HG02678 (cell line): ENCODE measurements at regions not wholly inside any gene's neighbourhood (a gene's known extent, or its start where the extent isn't known, plus 50 kb on each side); places are given as distances from the start of the nearest gene placed in this dataset.

ENCODE experiments used
- ATAC-seq: cut with Tn5 transposase; IDR thresholded peaks from one replicate; pipeline ENCODE4 v1.9.1; 2021; ENCODE audit warnings: mild to moderate bottlenecking, moderate library complexity; ENCODE audit not compliant: unreplicated experiment

DNA sequence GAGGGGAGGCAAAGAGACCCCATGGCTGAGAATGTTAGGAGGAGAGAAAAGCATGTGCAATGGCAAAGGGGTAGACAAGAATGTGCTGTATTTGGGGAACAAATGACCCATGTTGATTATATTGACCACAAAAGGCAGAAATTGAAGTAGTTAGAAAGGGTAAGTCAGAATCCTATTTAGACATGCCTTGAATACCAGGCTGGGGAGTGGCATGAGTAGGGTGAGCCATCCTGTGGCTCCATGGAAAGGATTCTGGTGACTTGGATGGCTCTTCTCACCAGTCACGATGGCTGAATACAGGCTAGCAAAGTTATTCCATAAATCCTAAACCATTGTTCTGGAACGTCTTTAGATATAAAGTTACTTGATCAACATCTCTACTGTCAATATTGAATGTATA, 73.4 kb upstream of the MEF2C start:
- no peak for ATAC-seq

DNA sequence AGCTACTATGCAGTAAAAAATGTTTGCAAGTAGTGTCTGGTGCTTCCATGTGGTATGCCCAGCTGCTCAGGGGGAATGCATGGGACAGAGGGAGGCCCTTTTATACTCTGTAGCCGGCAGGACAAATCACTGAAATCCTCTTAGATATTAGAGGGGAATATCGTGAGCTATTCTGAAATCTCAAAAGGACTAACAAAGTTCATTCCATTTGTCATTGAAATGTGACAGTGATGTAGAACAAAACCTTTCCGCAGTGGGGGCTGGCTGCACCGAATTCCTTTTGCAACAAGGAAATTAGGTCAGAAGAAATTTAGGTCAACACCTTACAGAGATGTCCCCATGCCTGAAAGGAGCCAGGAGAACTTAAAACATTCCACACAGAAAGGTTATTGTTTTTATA, 72.4 kb upstream of the MEF2C start:
- ATAC-seq: no peak

DNA sequence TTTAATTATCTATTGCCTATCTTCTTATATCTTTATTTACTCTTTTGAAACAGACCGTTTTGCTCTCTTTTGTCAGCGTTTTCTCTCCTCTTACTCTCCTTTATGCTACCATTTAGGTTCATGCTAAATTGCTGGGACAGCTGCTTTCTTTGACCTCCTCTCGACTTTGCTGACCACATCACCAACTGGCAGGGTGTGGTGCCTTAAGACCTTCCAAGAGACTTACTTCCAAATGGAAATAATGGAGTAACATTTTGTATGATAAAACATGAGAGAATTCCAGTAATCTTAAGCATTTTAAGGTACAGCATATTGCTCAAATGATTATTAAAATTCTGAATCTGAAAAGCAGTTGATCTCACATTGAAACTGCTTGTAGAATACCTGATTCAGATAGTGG, 71.5 kb upstream of the MEF2C start:
- ATAC-seq: no peak

DNA sequence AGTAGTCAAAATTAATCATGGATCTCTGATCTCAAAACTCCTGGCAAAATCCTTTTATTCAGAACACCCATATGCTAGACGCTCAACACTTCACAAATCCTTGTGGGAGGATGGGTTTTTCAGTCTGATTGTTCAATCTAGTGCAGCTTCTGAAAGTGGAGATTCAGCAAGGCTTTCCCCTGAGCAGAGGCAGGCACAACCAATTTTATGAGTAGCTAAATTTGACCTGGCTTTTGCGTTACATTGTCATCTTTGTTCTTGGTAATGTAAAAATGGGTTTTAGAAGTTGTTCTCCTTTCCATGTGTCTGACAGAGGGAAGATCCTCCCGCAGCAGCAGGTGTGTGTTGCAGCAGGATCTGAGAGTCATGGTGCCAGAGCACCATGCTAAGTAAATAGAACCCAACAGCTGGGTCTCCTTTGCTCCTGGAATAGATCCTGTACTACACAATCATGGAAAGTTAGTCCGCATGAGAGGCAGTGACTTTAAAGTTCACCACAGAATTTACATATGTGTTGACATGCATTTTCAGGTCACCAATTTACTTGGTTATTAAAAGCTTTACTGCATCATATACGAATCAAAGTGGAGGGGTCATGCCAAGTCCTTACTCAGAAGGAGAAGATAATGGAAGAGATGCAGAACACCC, 70.1 kb upstream of the MEF2C start:
- ATAC-seq: no peak

DNA sequence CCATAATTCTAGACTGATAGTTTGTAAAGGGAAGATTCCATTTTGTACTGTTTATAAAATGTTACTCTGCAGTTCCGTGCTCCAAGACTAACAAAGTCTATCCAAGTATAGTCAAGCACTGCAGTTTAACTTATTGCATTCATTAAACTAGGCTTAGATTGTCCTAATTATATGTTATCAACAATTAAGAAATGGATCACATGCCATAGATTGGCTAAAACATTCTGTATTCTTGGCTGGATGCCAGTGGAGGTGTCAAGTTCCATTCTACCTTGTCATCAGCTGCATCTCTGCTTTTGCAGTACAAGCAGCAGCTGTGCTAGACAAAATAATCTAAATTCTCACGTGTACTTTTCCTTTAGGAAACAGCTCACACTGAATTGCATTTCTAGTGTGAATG, 69.4 kb upstream of the MEF2C start:
- no peak for ATAC-seq

DNA sequence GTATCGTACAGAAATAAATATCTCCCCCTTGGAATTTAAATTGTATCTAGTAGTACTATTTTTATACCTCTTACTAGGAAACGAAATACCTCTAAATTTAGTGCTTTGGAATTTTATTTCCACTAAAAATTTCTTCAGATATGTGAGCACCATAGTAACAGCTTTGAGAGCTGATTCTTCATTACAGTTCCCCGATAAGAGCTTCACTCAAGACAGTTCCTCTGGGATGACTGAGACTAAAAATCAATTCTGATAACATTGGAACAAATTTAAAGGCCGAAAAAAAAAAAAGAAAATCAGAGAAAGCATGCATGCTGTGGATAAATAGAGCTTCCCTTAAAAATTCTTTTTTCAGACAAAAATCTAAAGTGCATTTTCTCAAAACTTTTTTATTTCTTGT, 68.5 kb upstream of the MEF2C start:
- ATAC-seq: no peak

DNA sequence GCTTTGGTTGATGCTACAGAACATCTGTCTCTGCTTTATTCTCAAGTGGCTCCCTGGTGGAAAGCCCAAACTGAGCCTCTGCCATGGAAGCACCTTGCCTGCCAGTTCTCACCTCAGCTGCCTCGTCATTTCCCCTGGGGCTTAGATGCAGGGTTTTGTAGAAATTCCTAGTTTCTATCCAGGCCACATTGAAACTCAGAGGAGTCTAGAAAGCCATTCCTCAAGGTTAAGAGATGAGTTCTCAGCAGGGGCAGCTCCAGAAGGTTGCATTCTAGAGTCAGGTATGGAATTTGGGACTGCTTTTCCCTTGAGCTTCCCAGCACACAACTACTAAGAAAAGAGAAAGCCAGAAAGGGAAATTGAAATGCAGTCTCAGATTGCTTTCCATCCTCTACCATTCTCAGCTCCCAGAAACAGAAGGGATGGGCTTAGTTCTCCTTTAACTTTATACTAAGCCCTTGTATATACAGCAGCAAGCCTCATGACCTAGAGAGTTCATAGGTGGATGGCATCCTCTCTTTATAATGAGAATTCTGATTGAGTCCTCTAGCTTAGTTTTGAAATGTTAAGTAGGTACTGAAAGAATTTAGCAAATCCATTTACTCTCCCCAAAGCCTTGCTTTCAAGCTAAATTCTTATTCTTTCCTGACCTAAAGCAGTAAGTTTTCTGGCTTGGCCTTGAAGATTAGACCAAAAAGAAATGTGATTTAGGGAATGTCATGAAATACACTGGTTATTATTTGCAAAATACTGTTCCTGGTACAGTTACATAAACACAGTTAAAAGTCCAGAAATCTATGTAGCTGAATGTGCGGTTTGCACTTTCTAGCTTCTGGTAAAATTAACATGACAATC, 66.0 kb upstream of the MEF2C start:
- no peak for ATAC-seq

DNA sequence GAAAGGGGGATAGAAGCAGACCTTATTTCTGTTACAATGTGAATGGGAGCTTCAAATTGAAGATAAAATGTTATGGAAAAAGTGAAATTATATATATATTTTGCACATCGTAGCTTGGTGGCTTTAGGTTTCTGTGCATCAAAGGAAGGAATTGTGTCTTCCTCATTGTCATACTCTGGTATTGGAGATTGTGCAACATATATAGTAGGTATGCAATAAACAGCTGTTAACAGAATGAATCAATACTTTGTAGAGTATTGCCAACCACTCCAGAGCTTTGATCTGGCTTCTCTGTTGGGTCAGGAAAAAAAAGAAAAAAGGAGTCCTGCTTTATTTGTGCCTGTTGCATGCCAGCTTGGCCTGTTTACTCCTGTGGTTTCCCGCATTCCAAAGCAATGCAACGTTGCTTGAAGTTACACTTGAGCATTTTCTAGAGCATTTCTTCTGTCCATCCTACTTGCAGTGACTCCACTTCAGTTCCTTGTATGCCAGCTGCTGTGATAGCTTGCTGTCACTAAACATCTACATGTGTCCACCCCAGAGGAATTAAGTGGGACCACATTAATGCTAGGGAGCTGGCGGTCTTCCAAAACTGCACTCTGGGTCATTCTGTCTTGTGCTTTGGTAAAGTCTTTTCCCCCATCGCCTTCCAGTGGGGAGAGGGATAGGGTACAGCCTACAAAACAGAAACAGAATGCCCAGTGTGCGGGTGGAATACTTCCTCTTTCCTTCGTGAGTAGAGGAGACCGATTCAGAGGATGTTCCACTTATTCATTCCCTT, 62.0 kb upstream of the MEF2C start:
- ATAC-seq: no peak

DNA sequence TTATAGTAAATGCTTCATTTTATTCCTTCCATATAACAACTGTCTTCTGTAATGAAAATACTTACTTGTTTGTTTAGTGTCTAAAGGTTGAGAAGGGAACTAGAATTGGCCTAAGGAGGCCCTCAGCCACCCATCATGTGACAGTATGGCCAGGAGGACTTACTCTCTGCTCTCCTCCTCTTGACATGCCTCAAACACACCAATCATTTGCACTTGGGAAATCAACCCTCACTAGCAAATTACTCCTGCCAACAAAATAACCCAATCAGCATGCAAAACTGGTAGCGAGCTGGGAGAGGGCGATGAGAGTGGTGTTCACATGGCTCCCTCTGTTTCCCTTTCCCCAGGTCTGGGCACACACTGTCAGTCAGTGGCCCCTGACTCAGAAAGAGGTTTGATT, 58.6 kb upstream of the MEF2C start:
- ATAC-seq: no peak

DNA sequence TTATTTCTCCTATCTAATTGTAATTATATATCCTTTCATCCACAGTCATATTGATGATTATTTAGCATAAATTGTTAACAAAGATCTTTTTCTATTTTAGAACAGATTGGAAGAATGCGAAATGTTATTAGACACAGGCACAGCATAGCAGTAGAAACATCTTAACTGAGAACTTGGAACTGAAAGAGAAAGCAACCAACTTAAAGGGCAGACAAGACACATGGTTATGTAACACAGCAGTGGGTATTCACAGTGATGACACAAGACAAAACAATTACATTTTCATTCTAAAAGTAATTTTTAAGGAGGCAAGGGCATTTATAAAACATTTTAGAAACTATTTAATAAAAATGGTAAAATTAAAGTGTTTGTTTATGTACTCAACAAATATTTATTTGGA, 57.7 kb upstream of the MEF2C start:
- ATAC-seq: peak; percentile 93

DNA sequence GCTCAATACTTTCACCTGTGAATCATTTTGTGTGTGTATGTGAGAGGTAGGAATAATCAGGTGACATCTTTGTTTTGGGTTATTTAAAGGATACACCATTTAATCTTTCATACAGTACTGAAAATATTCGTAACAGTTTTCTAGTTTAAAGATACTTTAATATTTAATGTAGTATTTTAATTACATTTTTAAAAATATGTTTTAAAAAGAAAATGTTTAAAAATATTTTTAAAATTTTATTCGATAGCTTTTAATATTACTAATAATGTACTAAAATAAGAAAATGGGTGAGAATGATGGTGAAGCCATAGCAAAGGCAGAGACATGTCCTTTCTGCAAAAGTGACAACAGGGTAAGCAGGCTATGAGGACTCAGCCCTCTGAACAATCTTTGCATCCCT, 56.3 kb upstream of the MEF2C start:
- no peak for ATAC-seq

DNA sequence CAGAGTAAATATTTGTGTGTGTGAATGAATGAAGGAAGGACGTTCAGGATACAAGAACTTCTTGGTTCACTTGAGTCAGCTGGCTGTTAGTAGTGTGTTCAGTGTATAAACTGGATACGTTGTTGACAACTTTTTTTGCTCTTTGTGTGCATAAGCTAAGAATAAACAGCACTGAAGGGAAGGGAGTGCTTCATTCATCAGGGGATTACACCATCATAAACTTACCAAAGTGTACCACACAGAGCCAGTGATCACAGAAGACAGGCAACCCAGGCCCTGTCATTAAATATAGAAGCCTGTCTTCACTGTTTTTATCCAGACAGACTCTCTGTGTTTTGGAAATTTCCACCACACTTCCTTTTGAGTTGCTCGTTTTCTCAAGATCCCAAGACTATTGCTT, 55.5 kb upstream of the MEF2C start:
- ATAC-seq: no peak

DNA sequence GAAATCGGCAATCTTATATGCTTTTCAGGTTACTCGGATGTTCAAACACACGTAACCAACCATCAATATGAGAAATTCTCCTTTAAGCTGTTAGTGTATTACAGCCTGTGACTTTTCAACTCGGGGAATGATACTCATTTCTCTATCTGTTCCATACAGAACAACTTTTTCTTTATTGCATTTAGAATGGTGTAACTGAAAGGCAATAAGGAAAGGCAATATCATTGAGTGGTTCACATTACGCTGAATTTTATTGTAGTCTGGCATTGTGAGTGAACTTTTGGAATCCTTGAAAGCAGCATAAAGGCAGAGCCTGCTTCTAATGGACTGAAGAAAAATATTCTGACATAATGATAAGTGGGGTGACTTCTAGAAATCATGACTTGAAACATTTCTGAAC, 54.4 kb upstream of the MEF2C start:
- no peak for ATAC-seq

DNA sequence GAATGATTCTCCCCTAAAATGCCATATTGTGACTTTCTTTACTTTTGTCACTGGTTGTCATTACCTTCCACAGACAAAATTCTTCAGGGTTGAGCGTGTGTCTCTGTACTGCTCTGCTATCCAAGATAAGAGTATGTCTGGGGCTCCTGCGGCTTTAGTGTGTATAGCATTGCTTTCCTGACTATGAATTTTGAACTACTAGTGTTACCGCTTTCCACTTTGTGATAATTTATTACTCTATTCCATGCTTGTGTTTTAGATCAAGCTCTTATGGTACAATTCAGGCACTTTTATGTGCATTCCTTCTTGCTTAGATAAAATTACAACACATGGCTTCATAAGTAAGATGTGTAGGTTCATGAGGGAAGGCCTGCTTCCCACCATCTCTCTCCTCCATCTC, 51.5 kb upstream of the MEF2C start:
- no peak for ATAC-seq
